Nephron (organoid): ENCODE measurements at regions not wholly inside any gene's neighbourhood (a gene's known extent, or its start where the extent isn't known, plus 50 kb on each side); places are given as distances from the start of the nearest gene placed in this dataset.

Experiments used
- H3K27ac Mint-ChIP-seq, 3 experiments: 2 replicates each; pipeline ENCODE4 v1.8.0; 2020; ENCODE audit warnings: mixed read lengths in 3 of 3, mild to moderate bottlenecking in 2 of 3, moderate library complexity in 1 of 3
- H3K27me3 Mint-ChIP-seq: 2 replicates; pipeline ENCODE4 v1.8.0; 2021; ENCODE audit warnings: low read depth, mild to moderate bottlenecking, moderate library complexity, mixed read lengths
- H3K36me3 Mint-ChIP-seq: 2 replicates; pipeline ENCODE4 v1.8.0; 2020; ENCODE audit warnings: low read depth, mixed read lengths
- H3K4me1 Mint-ChIP-seq: 2 replicates; pipeline ENCODE4 v1.8.0; 2020; ENCODE audit warnings: mixed read lengths
- H3K4me3 Mint-ChIP-seq, 3 experiments: 2 replicates each; pipeline ENCODE4 v1.8.0; 2020; ENCODE audit warnings: mild to moderate bottlenecking in 3 of 3, mixed read lengths in 3 of 3, moderate library complexity in 2 of 3
- H3K9me3 Mint-ChIP-seq: 2 replicates; pipeline ENCODE4 v1.8.0; 2020; ENCODE audit warnings: mixed read lengths
- CTCF ChIP-seq, 3 experiments: fragments of 200-600 bp; sonication (generic); IDR thresholded peaks; one replicate each; pipeline ENCODE4 v1.5.0; 2021; ENCODE audit warnings: antibody characterized with exemption in 3 of 3; ENCODE audit not compliant: unreplicated experiment in 3 of 3

GRCh38 chr2:234873103-234873827 is 78.6 kb upstream of the SH3BP4 start:
- TF ChIP-seq CTCF (IDR thresholded peaks at IDR 0.05; ENCODE audit: unreplicated experiment in 3 of 3), result no peak
- H3K27ac Mint-ChIP-seq, result no peak overlapping the region
- no peaks in the 10 kb centered on the region for H3K4me1 Mint-ChIP-seq
- peaks cover 2% of the 10 kb centered on the region for H3K27me3 Mint-ChIP-seq
- H3K9me3 Mint-ChIP-seq, result peaks cover 32% of the 10 kb centered on the region
- no peak overlapping the region for H3K4me3 Mint-ChIP-seq
- H3K36me3 Mint-ChIP-seq, result peaks cover 14% of the 10 kb centered on the region

GRCh38 chr2:234869969-234870368 is 81.8 kb upstream of the SH3BP4 start:
- Mint-ChIP-seq H3K9me3 (peaks cover 28% of the 10 kb centered on the region), H3K4me1 (no peaks in the 10 kb centered on the region), H3K4me3 (no peak overlapping the region), H3K27me3 (peaks cover 3% of the 10 kb centered on the region), H3K27ac (no peak overlapping the region), H3K36me3 (peaks cover 14% of the 10 kb centered on the region)
- TF ChIP-seq CTCF (IDR thresholded peaks at IDR 0.05; ENCODE audit: unreplicated experiment in 3 of 3), result no peak

GRCh38 chr2:234869164-234869563 is 82.7 kb upstream of the SH3BP4 start:
- Mint-ChIP-seq H3K27me3 (peaks cover 3% of the 10 kb centered on the region), H3K4me1 (no peaks in the 10 kb centered on the region), H3K36me3 (peaks cover 14% of the 10 kb centered on the region), H3K4me3 (no peak overlapping the region), H3K9me3 (peaks cover 24% of the 10 kb centered on the region), H3K27ac (no peak overlapping the region)
- TF ChIP-seq CTCF (IDR thresholded peaks at IDR 0.05; ENCODE audit: unreplicated experiment in 3 of 3), result no peak

GRCh38 chr2:234867882-234868285 is 83.9 kb upstream of the SH3BP4 start:
- Mint-ChIP-seq H3K36me3 (peaks cover 12% of the 10 kb centered on the region), H3K27ac (no peak overlapping the region), H3K9me3 (peaks cover 21% of the 10 kb centered on the region), H3K4me3 (no peak overlapping the region), H3K27me3 (peaks cover 14% of the 10 kb centered on the region), H3K4me1 (peaks cover 4% of the 10 kb centered on the region)
- no peak for TF ChIP-seq CTCF (IDR thresholded peaks at IDR 0.05; ENCODE audit: unreplicated experiment in 3 of 3)

GRCh38 chr2:234865586-234865985 is 86.2 kb upstream of the SH3BP4 start:
- H3K9me3 Mint-ChIP-seq, result peaks cover 19% of the 10 kb centered on the region
- peaks cover 20% of the 10 kb centered on the region for H3K4me1 Mint-ChIP-seq
- peaks cover 6% of the 10 kb centered on the region for H3K36me3 Mint-ChIP-seq
- H3K27me3 Mint-ChIP-seq, result peaks cover 14% of the 10 kb centered on the region
- no peak overlapping the region for H3K27ac Mint-ChIP-seq
- no peak overlapping the region for H3K4me3 Mint-ChIP-seq
- no peak for TF ChIP-seq CTCF (IDR thresholded peaks at IDR 0.05; ENCODE audit: unreplicated experiment in 3 of 3)

GRCh38 chr2:234865040-234865439 is 86.8 kb upstream of the SH3BP4 start:
- H3K9me3 Mint-ChIP-seq, result peaks cover 19% of the 10 kb centered on the region
- H3K4me3 Mint-ChIP-seq, result no peak overlapping the region
- no peak for TF ChIP-seq CTCF (IDR thresholded peaks at IDR 0.05; ENCODE audit: unreplicated experiment in 3 of 3)

More at GRCh38 chr2:234865040-234865439, 86.8 kb upstream of the SH3BP4 start:
- H3K27me3 Mint-ChIP-seq, result peaks cover 18% of the 10 kb centered on the region
- no peak overlapping the region for H3K27ac Mint-ChIP-seq
- H3K4me1 Mint-ChIP-seq, result peaks cover 20% of the 10 kb centered on the region
- peaks cover 6% of the 10 kb centered on the region for H3K36me3 Mint-ChIP-seq
